ENCODE measurements at regions not wholly inside any gene's neighbourhood (a gene's known extent, or its start where the extent isn't known, plus 50 kb on each side); places are given as distances from the start of the nearest gene placed in this dataset.

- no peak for ATAC-seq
- TF ChIP-seq CREB5 (CRISPR knock-in tag; IDR thresholded peaks at IDR 0.05; ENCODE audit: low read depth), result no peak
Observed at GRCh38 chrX:43148305-43148704, 370.3 kb upstream of the PPP1R2C start.

DNA sequence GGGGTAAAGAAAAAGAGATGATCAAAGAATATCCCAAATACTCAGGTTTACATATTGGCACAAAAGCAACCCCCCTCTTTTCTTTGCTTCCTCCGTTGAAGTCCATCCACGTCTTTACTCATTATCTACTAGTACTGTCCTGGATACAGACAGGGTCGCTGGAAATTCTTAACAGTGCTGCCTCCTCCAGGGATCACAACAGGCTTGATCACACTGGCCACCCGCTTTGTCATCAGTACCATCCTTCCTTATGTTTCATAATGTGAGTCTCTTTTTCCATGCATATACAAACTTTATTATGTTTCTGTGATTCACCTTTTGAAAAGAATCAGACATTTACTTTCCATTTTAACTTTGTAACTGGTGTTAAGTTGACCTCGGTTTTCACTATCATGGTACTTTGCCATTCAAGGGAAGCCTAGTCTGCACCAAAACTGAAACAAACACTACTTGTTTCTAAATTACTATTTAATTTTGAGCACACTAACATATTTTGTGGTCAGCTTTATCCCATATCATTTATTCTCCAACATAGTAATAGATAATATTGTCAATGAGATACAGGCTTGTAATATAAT is 387.5 kb upstream of the PPP1R2C start:
- no peak for TF ChIP-seq ZNF565 (CRISPR knock-in tag; conservative IDR thresholded peaks at IDR 0.05; ENCODE audit: low read depth)
- TF ChIP-seq ZFP3 (CRISPR knock-in tag; IDR thresholded peaks at IDR 0.05), result no peak
- TF ChIP-seq, protein P1, sequence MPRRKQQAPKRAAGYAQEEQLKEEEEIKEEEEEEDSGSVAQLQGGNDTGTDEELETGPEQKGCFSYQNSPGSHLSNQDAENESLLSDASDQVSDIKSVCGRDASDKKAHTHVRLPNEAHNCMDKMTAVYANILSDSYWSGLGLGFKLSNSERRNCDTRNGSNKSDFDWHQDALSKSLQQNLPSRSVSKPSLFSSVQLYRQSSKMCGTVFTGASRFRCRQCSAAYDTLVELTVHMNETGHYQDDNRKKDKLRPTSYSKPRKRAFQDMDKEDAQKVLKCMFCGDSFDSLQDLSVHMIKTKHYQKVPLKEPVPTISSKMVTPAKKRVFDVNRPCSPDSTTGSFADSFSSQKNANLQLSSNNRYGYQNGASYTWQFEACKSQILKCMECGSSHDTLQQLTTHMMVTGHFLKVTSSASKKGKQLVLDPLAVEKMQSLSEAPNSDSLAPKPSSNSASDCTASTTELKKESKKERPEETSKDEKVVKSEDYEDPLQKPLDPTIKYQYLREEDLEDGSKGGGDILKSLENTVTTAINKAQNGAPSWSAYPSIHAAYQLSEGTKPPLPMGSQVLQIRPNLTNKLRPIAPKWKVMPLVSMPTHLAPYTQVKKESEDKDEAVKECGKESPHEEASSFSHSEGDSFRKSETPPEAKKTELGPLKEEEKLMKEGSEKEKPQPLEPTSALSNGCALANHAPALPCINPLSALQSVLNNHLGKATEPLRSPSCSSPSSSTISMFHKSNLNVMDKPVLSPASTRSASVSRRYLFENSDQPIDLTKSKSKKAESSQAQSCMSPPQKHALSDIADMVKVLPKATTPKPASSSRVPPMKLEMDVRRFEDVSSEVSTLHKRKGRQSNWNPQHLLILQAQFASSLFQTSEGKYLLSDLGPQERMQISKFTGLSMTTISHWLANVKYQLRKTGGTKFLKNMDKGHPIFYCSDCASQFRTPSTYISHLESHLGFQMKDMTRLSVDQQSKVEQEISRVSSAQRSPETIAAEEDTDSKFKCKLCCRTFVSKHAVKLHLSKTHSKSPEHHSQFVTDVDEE (CRISPR knock-in tag; IDR thresholded peaks at IDR 0.05), result no peak
- no peak for TF ChIP-seq OSR1 (CRISPR knock-in tag; IDR thresholded peaks at IDR 0.05)
- TF ChIP-seq TOX (CRISPR knock-in tag; IDR thresholded peaks at IDR 0.05; ENCODE audit: borderline replicate concordance), result no peak
- no peak for TF ChIP-seq TCF4 (CRISPR knock-in tag; IDR thresholded peaks at IDR 0.05; ENCODE audit: borderline replicate concordance)
- no peak for TF ChIP-seq CREB5 (CRISPR knock-in tag; IDR thresholded peaks at IDR 0.05; ENCODE audit: low read depth)
- no peak for TF ChIP-seq PATZ1 (CRISPR knock-in tag; IDR thresholded peaks at IDR 0.05; ENCODE audit: borderline replicate concordance)
- no peak for TF ChIP-seq ZC3H10 (CRISPR knock-in tag; IDR thresholded peaks at IDR 0.05)
- no peak for TF ChIP-seq ESRRG (CRISPR knock-in tag; IDR thresholded peaks at IDR 0.05)
- TF ChIP-seq BACH2 (CRISPR knock-in tag; IDR thresholded peaks at IDR 0.05; ENCODE audit: borderline replicate concordance), result no peak
- no peak for TF ChIP-seq ZNF8 (CRISPR knock-in tag; IDR thresholded peaks at IDR 0.05)
- TF ChIP-seq, protein P2, sequence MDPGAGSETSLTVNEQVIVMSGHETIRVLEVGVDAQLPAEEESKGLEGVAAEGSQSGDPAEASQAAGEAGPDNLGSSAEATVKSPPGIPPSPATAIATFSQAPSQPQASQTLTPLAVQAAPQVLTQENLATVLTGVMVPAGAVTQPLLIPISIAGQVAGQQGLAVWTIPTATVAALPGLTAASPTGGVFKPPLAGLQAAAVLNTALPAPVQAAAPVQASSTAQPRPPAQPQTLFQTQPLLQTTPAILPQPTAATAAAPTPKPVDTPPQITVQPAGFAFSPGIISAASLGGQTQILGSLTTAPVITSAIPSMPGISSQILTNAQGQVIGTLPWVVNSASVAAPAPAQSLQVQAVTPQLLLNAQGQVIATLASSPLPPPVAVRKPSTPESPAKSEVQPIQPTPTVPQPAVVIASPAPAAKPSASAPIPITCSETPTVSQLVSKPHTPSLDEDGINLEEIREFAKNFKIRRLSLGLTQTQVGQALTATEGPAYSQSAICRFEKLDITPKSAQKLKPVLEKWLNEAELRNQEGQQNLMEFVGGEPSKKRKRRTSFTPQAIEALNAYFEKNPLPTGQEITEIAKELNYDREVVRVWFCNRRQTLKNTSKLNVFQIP (CRISPR knock-in tag; IDR thresholded peaks at IDR 0.05; ENCODE audit: borderline replicate concordance, low read depth), result no peak

DNA sequence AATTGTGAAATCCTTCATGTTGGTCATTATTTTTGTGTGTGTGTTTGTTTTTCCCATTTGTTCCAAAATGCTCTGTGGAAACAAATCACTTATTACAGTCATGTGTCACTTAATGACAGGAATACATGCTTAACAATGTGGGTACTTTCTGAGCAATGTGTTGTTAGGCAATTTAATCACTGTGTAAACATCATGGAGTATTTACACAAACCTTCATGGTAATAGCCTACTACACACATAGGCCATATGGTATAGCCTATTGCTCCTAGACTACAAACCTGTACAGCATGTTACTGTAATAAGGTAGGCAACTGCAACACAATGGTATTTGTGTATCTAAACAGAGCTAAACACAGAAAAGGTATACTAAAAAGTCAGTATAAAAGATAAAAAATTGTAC is 388.9 kb upstream of the PPP1R2C start:
- TF ChIP-seq, protein P3, sequence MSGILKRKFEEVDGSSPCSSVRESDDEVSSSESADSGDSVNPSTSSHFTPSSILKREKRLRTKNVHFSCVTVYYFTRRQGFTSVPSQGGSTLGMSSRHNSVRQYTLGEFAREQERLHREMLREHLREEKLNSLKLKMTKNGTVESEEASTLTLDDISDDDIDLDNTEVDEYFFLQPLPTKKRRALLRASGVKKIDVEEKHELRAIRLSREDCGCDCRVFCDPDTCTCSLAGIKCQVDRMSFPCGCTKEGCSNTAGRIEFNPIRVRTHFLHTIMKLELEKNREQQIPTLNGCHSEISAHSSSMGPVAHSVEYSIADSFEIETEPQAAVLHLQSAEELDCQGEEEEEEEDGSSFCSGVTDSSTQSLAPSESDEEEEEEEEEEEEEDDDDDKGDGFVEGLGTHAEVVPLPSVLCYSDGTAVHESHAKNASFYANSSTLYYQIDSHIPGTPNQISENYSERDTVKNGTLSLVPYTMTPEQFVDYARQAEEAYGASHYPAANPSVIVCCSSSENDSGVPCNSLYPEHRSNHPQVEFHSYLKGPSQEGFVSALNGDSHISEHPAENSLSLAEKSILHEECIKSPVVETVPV (CRISPR knock-in tag; IDR thresholded peaks at IDR 0.05), result no peak
- TF ChIP-seq, protein P1 (CRISPR knock-in tag; IDR thresholded peaks at IDR 0.05), result no peak
- TF ChIP-seq BACH2 (CRISPR knock-in tag; IDR thresholded peaks at IDR 0.05; ENCODE audit: borderline replicate concordance) (no peak), CREB5 (CRISPR knock-in tag; IDR thresholded peaks at IDR 0.05; ENCODE audit: low read depth) (no peak), SNAI2 (CRISPR knock-in tag; IDR thresholded peaks at IDR 0.05) (no peak), ISL1 (CRISPR knock-in tag; IDR thresholded peaks at IDR 0.05) (no peak), TCF4 (CRISPR knock-in tag; IDR thresholded peaks at IDR 0.05; ENCODE audit: borderline replicate concordance) (no peak), ESRRG (CRISPR knock-in tag; IDR thresholded peaks at IDR 0.05) (no peak), PATZ1 (CRISPR knock-in tag; IDR thresholded peaks at IDR 0.05; ENCODE audit: borderline replicate concordance) (no peak), OSR1 (CRISPR knock-in tag; IDR thresholded peaks at IDR 0.05) (no peak)

More for the DNA sequence above, 387.5 kb upstream of the PPP1R2C start:
- ATAC-seq, result no peak

More for the DNA sequence above, 388.9 kb upstream of the PPP1R2C start:
- ATAC-seq, result no peak
